ENCODE measurements at regions not wholly inside any gene's neighbourhood (a gene's known extent, or its start where the extent isn't known, plus 50 kb on each side); places are given as distances from the start of the nearest gene placed in this dataset.

GRCh38 chr1:81242103-81242502, 558.6 kb upstream of the ADGRL2 start:
- no peak for FAIRE-seq

DNA sequence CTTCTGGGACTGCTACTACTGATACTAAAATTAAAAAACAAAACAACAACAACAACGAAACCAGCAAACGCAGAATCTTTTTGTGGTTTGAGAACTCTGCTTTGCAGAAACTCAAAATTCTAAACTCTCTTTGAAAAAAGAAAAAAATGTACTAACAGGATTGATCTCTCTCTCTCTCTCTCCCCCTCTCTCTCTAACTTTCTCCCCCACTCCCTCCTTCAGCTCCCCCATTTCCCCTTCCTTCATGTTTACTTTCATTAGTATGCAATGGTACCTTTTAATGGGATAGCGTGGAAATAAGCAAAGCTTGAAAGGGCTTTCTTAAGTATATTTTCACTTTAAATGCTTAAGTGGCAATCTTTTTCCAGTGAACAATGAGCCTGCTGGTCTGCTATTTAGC, 562.6 kb upstream of the ADGRL2 start:
- no peak for FAIRE-seq

DNA sequence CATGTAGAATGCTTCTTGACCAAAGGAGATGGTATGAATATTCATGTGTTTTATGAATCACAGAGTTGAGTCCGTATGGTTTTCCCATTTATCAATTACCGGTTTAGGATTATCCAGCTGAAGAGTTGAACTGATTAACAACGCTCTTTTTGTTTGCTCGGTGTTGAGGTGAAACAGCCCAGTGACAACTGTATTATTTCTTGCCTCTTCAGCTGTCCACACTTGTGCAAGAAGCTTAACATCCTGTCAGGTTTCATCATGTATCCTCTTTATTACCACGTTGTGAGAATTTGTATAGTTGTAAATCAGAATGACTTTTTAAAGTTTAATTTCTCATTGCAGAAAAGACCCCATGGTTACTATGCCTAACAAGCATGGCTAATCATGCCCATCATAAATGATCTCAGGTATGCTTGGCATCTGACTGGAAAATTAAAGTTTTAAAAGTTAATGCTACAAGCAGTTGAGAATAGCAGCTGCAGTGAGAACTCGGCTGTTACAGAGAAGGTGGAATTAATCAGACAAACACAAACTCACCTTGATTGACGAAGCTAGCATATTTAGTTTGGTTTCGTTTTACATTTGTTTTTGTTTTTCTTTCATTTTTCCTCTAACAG, 563.2 kb upstream of the ADGRL2 start:
- no peak for FAIRE-seq

- no peak for FAIRE-seq
These were observed 566.5 kb upstream of the ADGRL2 start for GRCh38 chr1:81234237-81234636.

GRCh38 chr1:81233591-81233990, 567.1 kb upstream of the ADGRL2 start:
- FAIRE-seq = no peak

DNA sequence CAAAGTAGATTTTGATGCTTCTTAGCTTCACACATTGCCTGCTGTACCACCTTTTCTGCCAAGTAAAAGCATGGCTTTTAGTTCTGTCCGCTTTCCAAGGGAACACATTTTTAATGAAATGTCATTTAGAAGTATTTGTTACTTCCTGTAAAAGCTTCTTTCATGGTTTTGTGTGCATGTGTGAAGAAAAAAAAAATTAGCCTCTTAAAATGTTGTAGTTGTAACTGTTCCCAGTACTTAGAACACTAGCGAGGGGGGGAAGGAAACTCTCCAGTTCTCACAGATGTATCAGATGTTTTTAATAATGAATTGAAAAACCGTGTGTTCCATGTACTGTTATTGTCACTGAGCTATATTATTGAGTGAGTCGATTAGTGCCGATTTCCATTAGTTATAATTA, 568.3 kb upstream of the ADGRL2 start:
- FAIRE-seq = no peak

DNA sequence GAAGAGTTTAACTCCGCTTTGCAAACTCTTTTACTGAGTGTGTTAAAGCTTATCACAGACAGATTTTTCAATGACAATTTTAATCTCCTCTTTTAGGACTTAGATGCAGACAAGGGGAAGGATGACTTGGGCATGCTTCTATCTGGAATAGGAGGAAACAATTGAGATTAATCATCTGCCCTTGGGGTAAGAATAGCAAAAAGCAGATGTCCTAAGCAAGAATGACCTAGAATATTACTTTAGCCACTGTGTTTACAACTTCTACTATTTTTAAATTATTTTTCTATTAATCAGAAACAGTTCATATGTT, 569.0 kb upstream of the ADGRL2 start:
- FAIRE-seq = no peak

DNA sequence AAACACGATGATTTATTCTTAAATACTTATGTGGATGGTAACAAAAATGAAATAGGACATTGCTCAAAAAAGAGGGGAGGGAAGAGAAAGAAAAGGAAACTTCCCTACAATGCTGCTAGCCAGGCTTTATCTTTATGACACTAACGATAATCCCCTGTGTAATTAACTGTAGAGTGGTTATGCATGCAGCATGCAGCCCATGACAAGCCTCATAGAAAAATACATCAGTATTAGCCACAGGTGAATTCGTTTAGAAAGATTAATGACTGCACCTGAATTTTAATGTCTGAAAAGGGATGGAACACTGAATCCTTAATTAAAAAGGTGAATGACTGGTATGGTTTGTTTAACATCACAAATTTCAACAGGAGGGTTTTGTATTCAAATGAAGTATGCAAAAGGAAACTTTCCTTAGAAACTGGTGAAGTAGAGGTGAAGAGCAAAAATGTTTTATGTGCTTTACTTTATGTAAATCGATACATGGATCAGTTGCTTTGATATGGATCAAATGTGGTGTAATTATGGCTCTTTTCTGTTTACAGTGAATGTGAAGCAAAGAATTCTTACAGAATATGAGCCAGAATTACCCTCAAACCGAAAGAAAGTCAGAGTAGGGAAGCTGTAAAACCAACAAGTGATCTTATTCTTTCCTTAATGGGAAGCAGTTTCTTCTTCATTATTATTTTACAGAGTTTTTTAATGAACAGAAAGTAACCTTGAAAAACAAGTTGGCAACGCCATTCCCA, 569.6 kb upstream of the ADGRL2 start:
- no peak for FAIRE-seq

- no peak for FAIRE-seq
These were observed 571.8 kb upstream of the ADGRL2 start for GRCh38 chr1:81228926-81229325.

- FAIRE-seq = no peak
These were observed 574.2 kb upstream of the ADGRL2 start for GRCh38 chr1:81226603-81226928.

GRCh38 chr1:81225789-81226602, 574.7 kb upstream of the ADGRL2 start:
- FAIRE-seq = no peak

GRCh38 chr1:81224222-81224621, 576.5 kb upstream of the ADGRL2 start:
- no peak for FAIRE-seq

- no peak for FAIRE-seq
These were observed 579.2 kb upstream of the ADGRL2 start for GRCh38 chr1:81221564-81221963.

DNA sequence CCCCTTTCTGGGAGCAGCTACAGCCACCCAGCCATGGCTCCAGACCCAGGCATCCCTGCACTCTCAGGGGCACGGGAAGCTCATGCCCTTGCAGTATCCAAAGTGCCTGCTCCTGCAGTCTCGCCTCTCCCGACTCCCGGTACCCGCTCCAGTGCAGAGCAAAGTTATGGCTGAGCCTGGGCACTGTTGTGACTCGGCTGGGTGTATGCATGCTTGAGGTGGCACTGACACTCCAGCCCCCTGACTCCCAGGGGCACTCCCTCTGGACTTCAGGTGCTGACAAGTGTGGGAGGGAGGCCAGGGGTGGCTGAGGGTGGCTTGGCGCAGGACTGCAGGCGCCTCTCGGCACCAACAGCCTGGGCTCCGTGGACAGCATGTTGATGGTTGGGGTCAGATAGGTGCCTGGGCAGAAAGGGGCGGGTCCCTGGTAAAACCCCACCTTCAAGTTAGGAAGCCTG, 580.1 kb upstream of the ADGRL2 start:
- no peak for FAIRE-seq

GRCh38 chr1:81217058-81217457, 583.7 kb upstream of the ADGRL2 start:
- FAIRE-seq = no peak

DNA sequence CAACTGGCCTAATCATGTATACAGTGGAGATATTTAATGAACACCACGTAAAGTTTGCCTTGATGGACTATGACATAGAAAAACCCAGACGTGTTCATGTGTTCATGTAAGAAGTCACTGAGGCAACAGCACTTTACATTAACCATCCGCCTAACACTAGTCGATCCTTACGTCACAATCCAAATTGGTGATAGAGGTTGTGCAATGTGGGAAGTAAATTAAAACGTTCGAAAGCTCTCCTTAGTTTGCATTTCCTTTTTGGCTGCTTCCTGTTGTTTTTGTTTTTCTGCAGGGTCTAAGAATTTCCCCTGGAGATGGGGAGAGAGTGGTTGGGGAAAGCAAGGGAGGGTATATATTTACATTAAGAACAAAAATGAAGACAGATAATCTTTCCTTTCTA, 587.5 kb upstream of the ADGRL2 start:
- no peak for FAIRE-seq

DNA sequence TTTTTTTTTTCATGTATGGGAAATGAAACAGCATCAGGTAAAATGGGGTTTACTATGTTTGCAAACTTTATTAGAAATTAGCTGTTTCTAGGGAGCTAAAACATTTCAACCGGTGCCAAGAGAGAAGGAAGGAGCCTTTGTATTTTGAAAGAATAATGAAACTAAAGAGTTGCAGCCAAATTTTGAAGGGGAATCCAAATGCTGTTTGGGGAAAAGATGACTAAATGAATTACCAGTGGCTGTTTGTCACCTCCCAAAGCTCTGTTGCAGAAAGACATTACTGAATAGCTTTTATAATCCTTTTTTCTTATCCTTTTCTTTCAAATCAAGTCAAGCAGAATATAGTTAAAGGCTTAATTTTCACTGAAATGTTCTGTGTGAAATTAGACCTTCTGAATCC, 591.3 kb upstream of the ADGRL2 start:
- no peak for FAIRE-seq

DNA sequence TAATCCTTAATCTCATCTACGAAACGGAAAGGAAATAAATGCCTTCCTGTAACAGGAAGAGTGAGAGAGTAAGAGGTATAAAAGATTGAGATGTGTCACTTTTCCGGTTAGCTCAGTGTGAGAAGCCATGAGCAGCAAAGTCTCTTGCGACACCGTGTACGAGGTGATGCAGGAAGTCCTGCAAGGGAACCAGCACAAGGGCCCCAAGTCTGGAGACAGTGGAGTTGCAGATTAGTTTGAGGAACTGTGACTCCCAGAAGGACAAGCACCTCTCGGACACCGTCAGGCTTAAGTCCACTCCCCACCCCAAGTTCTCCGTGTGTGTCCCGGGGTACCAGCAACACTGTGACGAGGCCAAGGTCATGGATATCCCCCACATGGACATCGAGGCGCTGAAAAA, 592.3 kb upstream of the ADGRL2 start:
- no peak for FAIRE-seq

DNA sequence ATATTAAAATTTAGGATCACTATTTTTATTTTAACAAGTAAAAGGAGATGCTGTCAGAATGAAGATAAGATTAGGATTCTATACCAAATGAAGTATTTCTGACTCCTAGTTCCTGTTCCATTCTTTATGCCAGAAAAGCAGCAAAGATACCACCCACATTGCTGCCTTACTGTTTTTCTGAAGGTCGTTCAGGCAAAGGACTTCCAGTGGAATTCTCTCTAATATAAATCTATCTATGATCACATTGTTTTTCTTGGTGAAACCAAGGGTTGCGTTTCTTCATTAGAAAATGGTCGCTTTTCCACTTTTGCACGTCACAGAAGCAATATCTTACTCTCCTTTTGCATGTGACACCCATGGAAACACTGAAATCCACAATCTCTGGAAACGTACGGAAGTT, 594.8 kb upstream of the ADGRL2 start:
- FAIRE-seq = no peak

DNA sequence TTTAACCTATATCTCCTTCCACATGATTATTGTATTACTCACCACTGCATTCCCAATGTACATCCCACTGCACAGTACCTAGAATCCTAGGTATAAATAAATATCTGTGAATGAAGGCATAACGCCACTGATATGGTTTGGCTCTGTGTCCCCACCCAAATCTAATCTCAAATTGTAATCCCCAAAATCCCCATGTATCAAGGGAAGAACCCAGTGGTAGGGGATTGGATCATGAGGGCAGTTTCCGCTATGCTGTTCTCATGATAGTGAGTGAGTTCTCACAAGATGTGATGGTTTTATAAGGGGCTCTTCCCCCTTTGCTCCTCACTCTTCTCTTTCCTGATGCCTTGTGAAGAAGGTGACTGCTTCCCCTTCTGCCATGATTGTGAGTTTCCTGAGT, 599.0 kb upstream of the ADGRL2 start:
- FAIRE-seq = no peak

GRCh38 chr1:81197591-81197990, 603.1 kb upstream of the ADGRL2 start:
- no peak for FAIRE-seq

DNA sequence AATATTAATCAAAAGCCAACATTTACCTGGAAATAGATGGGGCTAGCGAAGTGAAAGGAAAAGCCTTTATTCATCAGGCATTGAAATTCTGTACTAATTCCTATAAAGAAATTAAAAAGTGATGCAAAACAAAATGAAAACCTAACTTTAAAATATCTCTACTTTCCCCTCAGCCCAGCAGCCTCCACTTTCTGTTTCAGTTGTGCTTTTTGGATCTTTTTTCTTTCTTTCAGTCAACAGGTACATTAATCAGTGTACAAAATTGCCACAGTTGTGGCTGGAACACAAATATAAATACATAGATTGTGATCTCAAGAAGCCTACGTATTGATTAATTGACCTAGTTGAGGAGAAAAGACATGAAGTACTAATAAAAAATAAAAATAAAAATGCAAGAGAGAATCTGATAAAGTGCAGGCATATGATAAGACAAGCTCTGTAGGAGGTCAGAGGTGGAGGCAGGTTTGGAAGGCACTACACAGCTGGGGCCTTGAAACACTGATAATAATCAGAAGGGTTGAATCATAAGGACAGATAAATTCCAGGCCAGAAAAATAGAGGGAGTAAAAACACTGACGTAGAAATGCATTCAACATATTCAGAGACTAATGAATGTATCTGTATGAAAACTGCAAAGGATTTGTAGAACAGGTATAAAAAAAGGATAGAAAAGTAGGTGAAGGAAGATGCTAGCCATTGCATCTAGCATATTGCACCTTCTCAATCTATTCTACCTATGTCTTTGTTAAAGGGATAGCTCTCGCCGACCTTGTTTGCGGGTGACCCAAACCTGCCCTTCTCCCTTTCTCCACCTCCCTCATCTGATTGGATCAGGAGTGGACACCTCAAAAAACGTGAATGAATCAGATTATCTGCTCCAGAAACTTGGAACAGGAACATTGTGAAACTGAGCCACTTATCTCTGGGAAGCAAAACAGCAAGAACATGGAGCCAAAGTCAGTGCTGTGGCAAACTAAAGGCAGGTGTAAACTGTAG, 607.8 kb upstream of the ADGRL2 start:
- no peak for FAIRE-seq

DNA sequence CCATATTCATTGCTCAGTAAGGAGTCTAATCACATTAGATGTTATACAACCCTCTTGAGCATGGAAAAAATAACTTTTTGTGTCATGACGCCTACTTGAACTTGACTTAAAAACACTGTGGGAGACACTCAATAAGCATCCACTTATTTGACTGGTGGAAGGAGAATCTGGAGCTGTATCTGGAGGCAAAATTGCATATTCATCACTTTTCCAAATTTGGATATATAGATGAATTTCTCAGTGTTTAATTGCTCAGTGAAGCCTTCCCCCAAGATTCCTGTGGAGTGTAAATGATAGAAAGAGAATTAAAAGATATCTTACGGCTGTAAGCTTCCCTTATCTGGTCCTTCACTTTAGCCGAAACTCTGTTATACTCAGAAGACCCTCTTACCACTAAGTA, 610.7 kb upstream of the ADGRL2 start:
- no peak for FAIRE-seq

Data from G401.6 (cell line).